HFF-Myc (cell line): ENCODE measurements at regions not wholly inside any gene's neighbourhood (a gene's known extent, or its start where the extent isn't known, plus 50 kb on each side); places are given as distances from the start of the nearest gene placed in this dataset.

Experiments
- DNase-seq: peaks from one replicate; pipeline ENCODE4 v3.0.0-alpha.2; 2011; ENCODE audit warnings: low read depth; ENCODE audit errors: extremely low read depth
- H3K4me3 ChIP-seq: replicated peaks from 2 replicates; pipeline ENCODE4 v1.5.1; 2011; ENCODE audit warnings: low read depth, mild to moderate bottlenecking, control low read depth, low read length
- CTCF ChIP-seq: IDR thresholded peaks from 2 replicates; pipeline ENCODE4 v1.5.1; 2012; ENCODE audit warnings: mild to moderate bottlenecking, low read depth, low read length, control low read depth; ENCODE audit errors: missing control alignments

- no peak overlapping the region for H3K4me3 ChIP-seq
- no peak for DNase-seq
- TF ChIP-seq CTCF = no peak
Measured at GRCh38 chr1:72936942-72937341, 654.6 kb upstream of the NEGR1 start.

GRCh38 chr1:72936151-72936740 is 653.9 kb upstream of the NEGR1 start:
- no peak overlapping the region for H3K4me3 ChIP-seq
- no peak for TF ChIP-seq CTCF

GRCh38 chr1:72932025-72932424 is 649.7 kb upstream of the NEGR1 start:
- DNase-seq = no peak
- no peak for TF ChIP-seq CTCF
- no peak overlapping the region for H3K4me3 ChIP-seq

More at GRCh38 chr1:72936151-72936740, 653.9 kb upstream of the NEGR1 start:
- DNase-seq = no peak

- TF ChIP-seq CTCF = no peak
- H3K4me3 ChIP-seq = no peak overlapping the region
Measured at GRCh38 chr1:72930528-72930927, 648.2 kb upstream of the NEGR1 start.

GRCh38 chr1:72918940-72919339 is 636.6 kb upstream of the NEGR1 start:
- H3K4me3 ChIP-seq = no peak overlapping the region
- no peak for DNase-seq
- no peak for TF ChIP-seq CTCF

More at GRCh38 chr1:72930528-72930927, 648.2 kb upstream of the NEGR1 start:
- DNase-seq = no peak

- H3K4me3 ChIP-seq = no peak overlapping the region
- TF ChIP-seq CTCF = no peak
- DNase-seq = no peak
Measured at GRCh38 chr1:72917920-72918319, 635.6 kb upstream of the NEGR1 start.

- TF ChIP-seq CTCF = no peak
- DNase-seq = no peak
- H3K4me3 ChIP-seq = no peak overlapping the region
Measured at GRCh38 chr1:72915581-72915980, 633.2 kb upstream of the NEGR1 start.
